ENCODE measurements at regions not wholly inside any gene's neighbourhood (a gene's known extent, or its start where the extent isn't known, plus 50 kb on each side); places are given as distances from the start of the nearest gene placed in this dataset.

- TF ChIP-seq CTCF (IDR thresholded peaks at IDR 0.05) (no peak), POLR2A (IDR thresholded peaks at IDR 0.05) (no peak), POLR2AphosphoS5 (IDR thresholded peaks at IDR 0.05) (no peak)
Measured at GRCh38 chr2:107036293-107036692, 150.3 kb upstream of the ST6GAL2 start.
